WTC11 (cell line): ENCODE measurements at regions not wholly inside any gene's neighbourhood (a gene's known extent, or its start where the extent isn't known, plus 50 kb on each side); places are given as distances from the start of the nearest gene placed in this dataset.
"Not testable (repeated sequence)": the region's sequence is repeated elsewhere in the genome, so short reads cannot be mapped to it uniquely, and the experiment has no call there.

Experiments
- ATAC-seq: fragments of 200-7000 bp; cut with Tn5 transposase; 2 replicates; pipeline ENCODE4 v1.10.0; 2021; ENCODE audit warnings: mild to moderate bottlenecking, moderate library complexity
- CTCF ChIA-PET: fragments of 300-600 bp; sonication (Branson Sonifier 250); formaldehyde crosslinking; loops from one replicate; lab custom pipeline; 2021; ENCODE audit warnings: antibody characterized with exemption; lab: Charles Lee
- POLR2A ChIA-PET: fragments of 350-600 bp; sonication (Branson Sonifier 250); formaldehyde crosslinking; loops from one replicate; lab custom pipeline; 2021; ENCODE audit warnings: antibody characterized with exemption; lab: Charles Lee
- DNase-seq: peaks from one replicate; pipeline ENCODE4 v3.0.0; 2021; ENCODE audit warnings: low spot score
- H3K27ac Mint-ChIP-seq: 2 replicates; pipeline ENCODE4 v1.8.0; 2021; ENCODE audit warnings: mixed read lengths
- H3K27me3 Mint-ChIP-seq: 2 replicates; pipeline ENCODE4 v1.8.0; 2021; ENCODE audit warnings: low read depth, mild to moderate bottlenecking, moderate library complexity, mixed read lengths
- H3K36me3 Mint-ChIP-seq: 2 replicates; pipeline ENCODE4 v1.8.0; 2021; ENCODE audit warnings: mixed read lengths
- H3K4me1 Mint-ChIP-seq: 2 replicates; pipeline ENCODE4 v1.8.0; 2022; ENCODE audit warnings: mixed read lengths
- H3K4me3 Mint-ChIP-seq: 2 replicates; pipeline ENCODE4 v1.8.0; 2021; ENCODE audit warnings: mild to moderate bottlenecking, moderate library complexity, mixed read lengths
- H3K9me3 Mint-ChIP-seq: 2 replicates; pipeline ENCODE4 v1.8.0; 2021; ENCODE audit warnings: mixed read lengths
- ATF3 ChIP-seq: sonication (generic); formaldehyde crosslinking; conservative IDR thresholded peaks from 2 replicates; pipeline ENCODE4 v1.8.1; 2022; ENCODE audit warnings: mild to moderate bottlenecking, missing genetic modification reagents
- CDX4 ChIP-seq: fragments of 250-450 bp; sonication (Bioruptor Pico); IDR thresholded peaks from 2 replicates; pipeline ENCODE4 v1.9.0; 2021; ENCODE audit warnings: moderate library complexity, mild to moderate bottlenecking, inconsistent platforms, borderline replicate concordance
- CTCF ChIP-seq: fragments of 200-600 bp; IDR thresholded peaks from 2 replicates; pipeline ENCODE4 v1.8.0; 2022; ENCODE audit warnings: antibody characterized with exemption
- E2F5 ChIP-seq: sonication (generic); formaldehyde crosslinking; IDR thresholded peaks from 2 replicates; pipeline ENCODE4 v1.8.1; 2022; ENCODE audit warnings: mild to moderate bottlenecking, moderate library complexity, missing genetic modification reagents
- FOXK1 ChIP-seq: sonication (generic); formaldehyde crosslinking; IDR thresholded peaks from 2 replicates; pipeline ENCODE4 v1.8.0; 2022; ENCODE audit warnings: mild to moderate bottlenecking, moderate library complexity, missing genetic modification reagents
- FOXP1 ChIP-seq: sonication (generic); formaldehyde crosslinking; IDR thresholded peaks from 2 replicates; pipeline ENCODE4 v1.8.0; 2022; ENCODE audit warnings: missing genetic modification reagents, mild to moderate bottlenecking, moderate library complexity, borderline replicate concordance
- HMGA2 ChIP-seq: fragments of 250-450 bp; sonication (Bioruptor Pico); IDR thresholded peaks from 2 replicates; pipeline ENCODE4 v1.4.0; 2021; ENCODE audit warnings: mild to moderate bottlenecking, moderate library complexity
- IRF1 ChIP-seq: sonication (generic); formaldehyde crosslinking; IDR thresholded peaks from 2 replicates; pipeline ENCODE4 v1.8.0; 2023; ENCODE audit warnings: missing genetic modification reagents
- JAZF1 ChIP-seq: fragments of 250-450 bp; sonication (Bioruptor Pico); IDR thresholded peaks from 2 replicates; pipeline ENCODE4 v1.9.0; 2021; ENCODE audit warnings: moderate library complexity, mild to moderate bottlenecking, inconsistent platforms
- MXD4 ChIP-seq: fragments of 250-450 bp; sonication (Bioruptor Pico); IDR thresholded peaks from 2 replicates; pipeline ENCODE4 v1.8.0; 2021; ENCODE audit warnings: mild to moderate bottlenecking, moderate library complexity, borderline replicate concordance
- PREB ChIP-seq: sonication (generic); formaldehyde crosslinking; IDR thresholded peaks from 2 replicates; pipeline ENCODE4 v1.8.1; 2022; ENCODE audit warnings: mild to moderate bottlenecking, missing genetic modification reagents, moderate library complexity, borderline replicate concordance
- RORB ChIP-seq: fragments of 250-450 bp; sonication (Bioruptor Pico); IDR thresholded peaks from 2 replicates; pipeline ENCODE4 v1.9.0; 2021; ENCODE audit warnings: mild to moderate bottlenecking
- ZNF121 ChIP-seq: sonication (generic); formaldehyde crosslinking; IDR thresholded peaks from 2 replicates; pipeline ENCODE4 v1.8.0; 2023; ENCODE audit warnings: missing genetic modification reagents
- ZNF138 ChIP-seq: sonication (generic); formaldehyde crosslinking; conservative IDR thresholded peaks from 2 replicates; pipeline ENCODE4 v1.8.1; 2022; ENCODE audit warnings: mild to moderate bottlenecking, moderate library complexity, missing genetic modification reagents
- ZNF232 ChIP-seq: sonication (generic); formaldehyde crosslinking; IDR thresholded peaks from 2 replicates; pipeline ENCODE4 v1.8.0; 2022; ENCODE audit warnings: mild to moderate bottlenecking, missing genetic modification reagents
- ZNF263 ChIP-seq: sonication (generic); formaldehyde crosslinking; IDR thresholded peaks from 2 replicates; pipeline ENCODE4 v1.8.1; 2022; ENCODE audit warnings: low read depth, mild to moderate bottlenecking, moderate library complexity, missing genetic modification reagents
- ZNF425 ChIP-seq: fragments of 250-450 bp; sonication (Bioruptor Pico); conservative IDR thresholded peaks from 2 replicates; pipeline ENCODE4 v1.9.0; 2021; ENCODE audit warnings: mild to moderate bottlenecking
- ZNF512 ChIP-seq: sonication (generic); formaldehyde crosslinking; IDR thresholded peaks from 2 replicates; pipeline ENCODE4 v1.8.1; 2022; ENCODE audit warnings: missing genetic modification reagents, borderline replicate concordance
- ZNF532 ChIP-seq: fragments of 250-450 bp; sonication (Bioruptor Pico); IDR thresholded peaks from 2 replicates; pipeline ENCODE4 v1.9.0; 2021; ENCODE audit warnings: mild to moderate bottlenecking, borderline replicate concordance
- ZNF671 ChIP-seq: fragments of 250-450 bp; sonication (Bioruptor Pico); IDR thresholded peaks from 2 replicates; pipeline ENCODE4 v1.8.0; 2021; ENCODE audit warnings: mild to moderate bottlenecking

- TF ChIP-seq HMGA2 (CRISPR knock-in tag): no peak
- TF ChIP-seq RORB (CRISPR knock-in tag): no peak
- TF ChIP-seq ZNF532: no peak
- TF ChIP-seq ATF3 (CRISPR knock-in tag): no peak
- TF ChIP-seq MXD4: no peak
- no peak for TF ChIP-seq E2F5
- no peak for TF ChIP-seq ZNF121 (CRISPR knock-in tag)
- no peak for TF ChIP-seq CDX4 (CRISPR knock-in tag)
Measured at GRCh38 chr12:71277866-71278265, 120.1 kb upstream of the TSPAN8 start (continued).

GRCh38 chr12:71276541-71276940 lies 118.7 kb upstream of the TSPAN8 start:
- no peak for ATAC-seq
- CTCF ChIA-PET: no interaction called here
- POLR2A ChIA-PET: no interaction called here
- DNase-seq: no peak
- H3K27ac Mint-ChIP-seq: no peak overlapping the region
- no peak overlapping the region for H3K4me3 Mint-ChIP-seq
- H3K36me3 Mint-ChIP-seq: no peaks in the 10 kb centered on the region
- TF ChIP-seq IRF1 (CRISPR knock-in tag) (no peak), ZNF232 (CRISPR knock-in tag) (no peak), FOXP1 (no peak), JAZF1 (CRISPR knock-in tag) (no peak), ZNF138 (no peak), ATF3 (CRISPR knock-in tag) (no peak), CTCF (no peak), ZNF512 (CRISPR knock-in tag) (no peak), ZNF671 (CRISPR knock-in tag) (no peak), ZNF425 (CRISPR knock-in tag) (no peak), FOXK1 (CRISPR knock-in tag) (no peak), PREB (CRISPR knock-in tag) (no peak), ZNF263 (CRISPR knock-in tag) (no peak)
- peaks cover under 1% of the 10 kb centered on the region for H3K4me1 Mint-ChIP-seq
- no peaks in the 10 kb centered on the region for H3K27me3 Mint-ChIP-seq
- H3K9me3 Mint-ChIP-seq: no peaks in the 10 kb centered on the region

- H3K36me3 Mint-ChIP-seq, CTCF ChIA-PET, H3K4me1 Mint-ChIP-seq, ATAC-seq, H3K9me3 Mint-ChIP-seq, DNase-seq, H3K4me3 Mint-ChIP-seq, POLR2A ChIA-PET, H3K27me3 Mint-ChIP-seq, H3K27ac Mint-ChIP-seq: not testable (repeated sequence)
Measured at GRCh38 chr12:71270794-71271193, 113.0 kb upstream of the TSPAN8 start.
